GM21367 (cell line): ENCODE measurements at regions not wholly inside any gene's neighbourhood (a gene's known extent, or its start where the extent isn't known, plus 50 kb on each side); places are given as distances from the start of the nearest gene placed in this dataset.

Experiments
- ATAC-seq: cut with Tn5 transposase; IDR thresholded peaks from one replicate; pipeline ENCODE4 v1.9.1; 2021; ENCODE audit not compliant: unreplicated experiment

DNA sequence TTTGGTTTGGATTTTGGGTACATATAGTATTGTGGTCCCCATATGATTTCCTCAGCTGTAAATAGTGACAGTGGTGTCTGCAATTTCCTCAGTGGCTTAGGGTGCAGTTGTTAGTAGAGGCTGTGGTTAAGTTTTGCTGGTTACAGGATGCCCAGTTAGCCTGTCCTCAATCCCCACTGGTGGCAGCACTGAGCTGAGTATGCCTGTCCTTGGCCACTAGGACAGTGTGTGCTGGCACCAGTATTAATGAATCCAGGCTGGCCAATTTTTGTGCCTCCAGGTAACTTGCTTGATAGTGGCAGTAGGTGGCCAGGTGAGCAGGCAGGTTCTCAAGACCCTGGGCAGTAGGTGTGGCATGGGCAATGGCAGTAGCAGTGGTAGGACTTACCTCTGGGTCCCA is 973.1 kb downstream of the TMEM182 start:
- no peak for ATAC-seq

DNA sequence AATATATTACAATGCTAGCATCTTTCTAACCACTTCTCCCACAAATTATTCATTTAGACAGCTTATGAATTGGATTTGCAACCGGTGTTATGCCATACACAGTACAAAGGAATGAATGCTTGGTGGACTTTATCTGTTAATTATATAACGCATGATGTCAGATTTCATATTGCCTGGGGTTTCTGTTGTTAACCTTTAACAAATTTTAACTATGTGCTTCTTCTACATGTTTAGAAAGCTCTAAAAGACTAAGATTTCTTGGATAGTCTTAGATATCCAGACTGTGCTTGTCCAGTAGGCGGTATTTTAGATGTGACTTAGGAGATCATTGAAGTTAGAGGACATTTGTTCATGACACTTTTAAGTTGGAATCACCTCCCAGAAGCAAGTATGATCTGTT is 976.3 kb downstream of the TMEM182 start:
- no peak for ATAC-seq

DNA sequence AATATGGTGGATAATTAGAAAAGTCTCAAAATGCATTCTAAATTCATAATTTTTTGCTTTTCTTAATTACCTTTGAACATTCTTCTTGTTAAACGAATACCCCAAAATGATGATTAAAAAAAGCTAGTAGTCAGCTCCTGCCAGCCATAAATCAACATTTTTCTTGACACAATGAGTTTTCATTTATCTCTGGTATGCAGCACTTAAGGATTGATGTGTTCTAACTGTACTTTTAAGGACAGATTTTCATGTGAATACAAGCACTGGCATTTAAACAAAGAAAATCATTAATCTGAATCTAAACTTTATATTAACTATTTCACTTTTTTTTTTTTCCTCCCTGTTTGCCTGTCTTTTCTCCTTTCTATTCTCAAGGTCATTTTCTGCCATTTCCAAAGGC is 976.8 kb downstream of the TMEM182 start:
- no peak for ATAC-seq

DNA sequence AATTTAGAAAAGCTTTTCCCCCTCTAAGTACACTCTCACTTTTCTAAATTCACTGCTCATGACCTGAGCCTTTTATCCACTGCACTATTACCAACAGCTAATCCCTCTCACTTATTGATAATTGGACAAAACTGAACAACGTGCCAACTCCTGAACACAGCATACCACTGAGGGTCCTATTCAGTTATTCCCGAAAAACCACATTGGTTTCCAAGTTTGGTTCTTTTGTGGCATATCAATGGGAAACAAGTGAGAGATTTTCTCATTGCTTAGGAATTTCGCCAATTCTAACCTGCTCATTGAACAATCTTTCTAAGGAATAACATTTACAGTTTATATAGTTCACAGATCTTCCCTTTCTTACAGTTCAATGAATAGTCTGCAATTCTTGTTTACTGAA is 977.4 kb downstream of the TMEM182 start:
- no peak for ATAC-seq

DNA sequence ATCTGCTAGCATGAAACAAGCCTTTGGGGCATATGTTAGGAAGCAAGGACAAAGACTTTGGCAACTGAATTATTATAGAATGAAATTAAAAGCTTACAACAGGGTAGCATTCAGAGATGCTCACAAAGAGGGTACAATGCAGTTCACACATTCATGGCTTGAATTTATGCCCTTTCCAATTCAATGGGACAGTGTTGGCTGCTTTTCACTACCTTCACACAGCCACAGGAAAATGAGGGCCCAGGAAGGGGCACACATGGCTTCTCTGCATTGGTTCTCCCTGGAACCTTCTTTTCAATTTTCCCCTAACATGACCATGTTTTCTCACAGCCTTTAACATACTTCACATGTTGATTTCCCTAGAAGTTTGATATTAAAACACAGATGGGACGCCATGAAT is 978.1 kb downstream of the TMEM182 start:
- no peak for ATAC-seq

DNA sequence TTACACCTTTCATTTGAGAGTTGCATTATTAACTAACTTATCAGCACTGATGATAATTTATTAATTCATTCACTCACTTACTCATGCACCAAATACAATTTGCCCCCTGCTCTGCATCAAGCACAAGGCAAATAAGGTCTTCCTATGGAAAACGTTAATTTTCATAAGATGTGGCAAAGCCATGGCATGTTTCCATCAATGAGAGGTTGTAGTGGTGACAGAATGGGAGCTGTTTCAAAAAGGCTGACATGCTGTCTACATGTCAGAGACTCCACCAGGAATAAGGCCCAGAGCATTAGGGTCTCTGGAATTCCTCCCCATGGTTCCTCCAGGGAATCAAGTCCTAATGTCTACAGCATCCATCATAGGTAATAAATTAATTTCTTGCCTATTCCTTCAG is 978.8 kb downstream of the TMEM182 start:
- no peak for ATAC-seq

DNA sequence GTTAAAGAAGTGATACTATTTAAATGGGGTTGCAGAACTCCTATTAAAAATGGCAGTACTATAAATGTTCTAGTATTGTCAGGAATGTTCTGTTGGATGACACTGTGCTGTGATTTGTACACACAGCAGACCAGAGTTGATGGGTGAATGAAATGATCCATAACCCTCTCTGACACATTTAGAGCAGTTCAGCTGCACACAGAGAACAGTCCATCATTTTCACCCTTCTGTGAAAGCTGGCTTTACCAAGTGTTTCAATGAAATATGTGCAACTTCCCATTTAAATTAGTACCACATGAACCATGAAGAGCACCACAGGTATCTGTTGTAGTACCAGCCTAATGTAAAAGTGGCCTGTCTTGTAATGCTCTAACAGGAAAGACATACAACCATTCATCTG is 981.4 kb downstream of the TMEM182 start:
- ATAC-seq, result no peak

DNA sequence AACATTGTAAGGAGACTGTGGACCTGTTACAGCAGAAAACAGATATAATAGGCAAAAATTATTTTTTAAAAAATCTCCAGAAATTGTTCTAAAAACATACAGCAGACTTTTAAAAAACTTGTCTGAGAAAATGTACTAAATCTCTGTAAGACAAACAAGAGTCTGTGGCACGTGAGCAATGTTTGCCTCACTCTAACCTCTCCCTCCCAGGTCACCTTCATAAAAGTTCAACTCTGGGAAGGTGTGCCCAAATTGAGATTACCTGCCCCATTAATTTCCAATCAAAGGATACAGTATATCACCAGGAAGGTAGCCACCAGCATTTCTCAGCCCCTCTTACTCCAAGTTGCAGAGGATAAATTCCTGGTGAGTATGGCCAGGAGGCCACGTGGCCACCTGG is 992.7 kb downstream of the TMEM182 start:
- no peak for ATAC-seq

DNA sequence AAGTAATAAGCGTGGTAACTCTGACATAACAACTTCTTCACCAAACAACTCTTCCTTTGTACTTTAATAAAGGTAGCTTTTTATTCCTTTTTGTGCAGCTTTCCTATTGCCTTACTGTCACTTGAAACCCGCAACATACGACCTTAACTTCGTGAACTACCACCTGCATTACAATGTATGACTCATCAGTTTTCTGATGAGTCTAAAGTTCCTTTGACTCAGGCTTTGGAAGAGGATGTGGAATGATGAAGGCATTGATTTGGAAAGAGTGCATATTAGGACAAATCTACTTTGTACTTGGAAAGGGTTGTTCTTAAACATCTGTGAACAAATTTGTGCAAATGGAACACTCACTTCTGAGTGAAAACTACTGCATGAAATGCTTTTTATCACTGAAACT is 1012.1 kb downstream of the TMEM182 start:
- ATAC-seq, result no peak

DNA sequence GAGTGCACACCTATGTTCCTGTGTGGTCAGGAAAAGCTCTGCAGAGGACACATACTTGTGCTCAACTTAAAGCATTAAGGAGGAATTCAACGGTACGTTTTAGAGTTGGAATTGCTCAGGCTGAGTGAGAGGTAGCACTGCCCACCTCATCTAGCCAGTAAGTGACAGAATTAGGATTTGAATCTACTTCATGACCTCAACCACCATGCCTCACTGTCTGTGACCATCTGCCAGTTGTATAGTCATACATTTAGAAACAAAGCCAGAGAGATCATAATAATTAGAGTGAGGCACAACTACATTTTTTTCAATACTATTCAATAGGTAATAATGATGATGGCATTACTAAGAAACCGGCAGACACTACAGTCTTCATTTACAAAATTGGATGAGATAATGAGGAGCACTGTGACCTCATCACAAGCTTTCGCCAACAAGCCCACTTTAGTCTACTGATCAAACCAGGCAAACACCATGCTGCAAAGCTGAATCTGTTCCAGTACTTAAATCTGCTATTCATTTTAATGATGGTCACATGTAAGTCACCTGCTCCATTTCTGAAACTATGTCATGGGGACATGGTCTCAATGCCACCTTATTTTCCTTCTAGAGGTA is 1018.4 kb downstream of the TMEM182 start:
- ATAC-seq, result no peak

DNA sequence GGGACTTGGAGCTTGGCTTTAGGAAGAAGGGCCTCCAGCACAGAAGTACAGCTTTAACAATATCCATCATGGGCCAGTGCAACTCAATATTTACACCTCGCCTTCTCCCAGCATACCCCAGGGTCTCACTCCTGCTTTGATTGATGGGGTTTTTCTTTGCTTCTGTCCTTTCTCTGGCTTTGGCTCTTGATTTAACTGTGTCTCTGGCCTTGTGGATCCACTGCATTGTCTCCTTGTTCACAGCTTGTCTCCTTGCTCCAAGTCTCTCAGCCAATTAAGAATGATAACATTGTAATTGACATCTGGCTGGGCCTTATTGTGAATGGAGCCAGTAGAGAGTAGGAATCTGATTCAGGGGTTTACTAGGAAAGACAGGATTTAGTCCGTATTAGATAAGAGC is 1019.5 kb downstream of the TMEM182 start:
- no peak for ATAC-seq

DNA sequence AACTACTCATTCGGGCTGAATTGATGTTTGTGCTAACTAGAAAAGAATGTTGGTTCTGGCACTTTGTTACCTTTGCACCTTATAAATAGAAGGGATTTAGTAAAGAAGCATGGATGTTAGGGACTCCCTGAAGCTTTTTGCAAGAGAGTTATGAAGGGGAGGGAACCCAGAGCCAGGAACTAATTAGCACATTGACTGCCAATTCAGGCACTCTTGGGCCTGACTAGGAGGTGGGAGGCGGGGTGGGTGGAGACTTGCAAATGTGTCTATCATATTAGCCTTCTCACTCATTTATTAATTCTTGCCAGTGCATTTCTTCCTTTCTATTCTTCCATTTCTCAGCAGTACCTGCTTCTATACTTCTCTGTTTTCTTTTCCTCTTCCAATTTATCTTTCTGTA is 1022.4 kb downstream of the TMEM182 start:
- no peak for ATAC-seq

DNA sequence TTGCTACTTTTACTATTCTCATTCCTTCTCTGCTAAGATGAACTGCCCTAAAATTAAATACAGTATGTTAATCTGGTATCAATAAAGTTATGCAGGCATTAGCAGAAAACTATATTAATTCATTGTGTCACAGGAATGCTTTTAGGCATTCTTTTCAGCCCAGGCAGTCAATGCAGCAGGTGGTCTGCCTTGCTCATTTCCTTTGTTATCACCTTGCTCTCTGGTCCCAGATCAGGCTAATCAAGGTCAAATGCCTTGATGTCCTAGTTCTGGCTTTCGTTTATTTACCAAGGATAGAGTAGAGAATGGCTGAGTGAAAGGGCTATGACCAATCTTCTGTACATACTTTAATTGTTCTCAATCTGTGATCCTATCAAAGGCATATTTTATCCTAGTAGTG is 1023.6 kb downstream of the TMEM182 start:
- ATAC-seq, result no peak

DNA sequence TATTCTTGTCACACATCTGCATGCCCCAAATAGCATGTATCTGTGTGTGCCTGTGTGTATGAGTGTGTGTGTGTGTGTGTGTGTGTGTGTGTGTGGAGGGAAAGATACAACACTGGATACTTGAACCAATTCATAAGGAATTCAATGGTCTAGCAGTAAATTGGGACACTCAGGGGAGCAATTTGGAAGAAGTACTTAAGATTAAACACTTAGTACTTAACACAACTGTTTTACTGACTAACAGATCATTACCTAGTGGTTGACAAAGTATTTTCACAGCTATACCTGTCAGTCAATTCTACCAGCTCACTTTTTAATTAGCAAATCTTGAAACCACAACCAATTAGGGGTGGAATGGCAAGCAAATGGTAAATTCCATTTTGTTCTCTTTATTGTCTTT is 1024.1 kb downstream of the TMEM182 start:
- ATAC-seq, result no peak

DNA sequence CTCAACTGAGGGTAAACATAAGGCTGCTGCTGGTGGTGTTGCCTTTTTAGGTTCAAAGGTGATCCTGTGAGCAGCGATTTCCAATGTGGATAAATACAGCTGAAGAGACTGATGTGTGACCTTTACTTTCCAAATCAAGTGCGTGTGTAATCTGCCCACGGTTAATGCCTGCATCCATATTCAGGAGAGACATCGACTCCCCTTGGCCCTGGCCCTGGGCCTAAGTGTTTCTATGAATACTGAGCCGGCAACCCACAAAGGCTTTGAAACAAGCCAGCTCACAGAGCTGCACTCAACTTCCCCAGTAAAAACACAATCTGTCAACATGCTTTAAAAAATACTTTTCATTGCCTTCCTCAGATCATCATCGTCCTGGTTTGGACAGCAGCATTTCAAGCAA is 1026.6 kb downstream of the TMEM182 start:
- ATAC-seq, result no peak

DNA sequence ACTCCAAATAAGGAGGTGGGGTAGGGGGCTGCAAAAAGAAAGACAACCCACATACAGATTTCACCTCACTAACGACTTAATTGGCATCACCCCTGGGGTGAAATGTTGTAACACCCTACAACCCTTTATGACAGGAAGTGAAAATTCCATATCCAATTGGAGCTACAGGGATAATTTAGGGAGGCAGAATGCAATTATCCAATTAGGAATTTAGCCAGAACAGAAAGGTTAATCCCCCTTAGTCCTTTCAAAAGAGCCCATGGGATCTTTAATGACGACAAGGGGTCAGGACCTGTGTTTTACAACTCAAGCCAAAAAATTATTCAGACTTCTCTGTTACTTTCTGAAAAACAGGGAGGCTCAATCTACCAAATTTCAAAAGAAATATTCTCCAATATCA is 1027.1 kb downstream of the TMEM182 start:
- ATAC-seq, result no peak

DNA sequence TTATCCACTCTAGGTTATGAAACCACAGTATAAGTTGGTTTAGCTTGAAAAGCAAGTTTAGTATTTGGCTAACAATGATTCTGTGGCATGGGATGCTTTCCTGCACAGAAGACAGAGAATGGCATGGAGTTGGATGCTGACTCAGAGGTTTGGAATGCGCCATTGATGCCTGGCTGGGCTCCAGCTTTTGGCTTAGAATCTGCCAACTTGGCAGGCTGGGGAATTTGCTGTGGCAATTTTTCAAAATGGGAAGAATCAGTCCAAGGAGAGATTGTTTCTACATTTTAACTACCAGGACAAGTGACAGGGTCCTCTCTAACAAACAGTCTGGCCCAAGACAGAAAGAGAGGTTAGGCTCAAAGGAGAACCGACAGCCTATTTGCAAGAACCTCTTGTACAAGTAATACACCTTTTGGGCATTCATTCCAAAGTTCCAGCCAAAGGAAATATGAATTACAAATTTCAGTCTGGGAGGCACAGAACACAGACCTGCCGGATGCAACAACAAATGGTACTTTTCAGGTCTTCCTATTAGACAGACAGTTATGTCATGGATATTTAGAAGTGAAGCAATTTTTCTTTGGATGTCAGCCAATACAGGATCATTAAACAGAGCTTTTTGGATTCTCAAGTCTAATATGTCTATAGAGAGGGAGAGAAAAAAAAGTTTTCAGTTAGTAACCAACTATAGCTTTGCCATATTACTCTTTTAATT is 1027.7 kb downstream of the TMEM182 start:
- no peak for ATAC-seq

DNA sequence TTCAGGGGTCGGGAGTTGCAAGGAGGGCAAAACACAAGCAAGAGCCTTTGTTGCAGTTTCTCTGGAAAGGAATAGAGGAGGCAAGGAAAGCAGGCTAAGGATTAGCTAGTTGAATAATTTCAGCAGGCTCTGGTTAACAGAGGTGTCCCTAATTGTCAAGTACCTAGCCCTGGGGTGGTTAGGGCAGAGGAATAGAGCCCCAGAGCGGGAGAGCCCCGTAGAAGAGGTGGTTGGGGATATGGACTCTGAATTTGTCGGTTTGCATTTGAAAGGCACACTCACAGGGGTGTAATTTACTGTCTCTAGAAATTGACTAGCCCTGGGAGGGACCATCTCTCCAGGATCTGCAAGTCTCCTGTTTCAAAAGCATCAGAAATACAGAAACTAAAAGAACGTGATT is 1030.2 kb downstream of the TMEM182 start:
- no peak for ATAC-seq

DNA sequence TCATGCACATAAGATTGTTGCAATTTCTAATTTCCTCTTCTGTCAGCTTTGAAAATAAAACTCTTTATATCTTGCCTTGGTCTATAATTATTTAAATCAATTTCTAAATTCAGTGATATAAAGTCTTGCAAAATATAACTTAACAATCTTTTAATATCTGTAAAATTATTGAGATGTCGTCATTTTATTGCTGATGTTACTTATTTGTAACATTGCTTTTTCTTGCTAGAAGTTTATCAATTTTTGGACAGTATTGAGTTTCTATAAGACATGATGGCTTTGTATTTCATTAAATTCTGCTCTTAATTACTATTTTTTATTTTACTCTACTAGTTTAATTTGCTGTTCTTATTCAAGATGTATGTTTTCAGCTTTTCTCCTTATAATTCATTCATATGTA is 1036.5 kb downstream of the TMEM182 start:
- no peak for ATAC-seq

DNA sequence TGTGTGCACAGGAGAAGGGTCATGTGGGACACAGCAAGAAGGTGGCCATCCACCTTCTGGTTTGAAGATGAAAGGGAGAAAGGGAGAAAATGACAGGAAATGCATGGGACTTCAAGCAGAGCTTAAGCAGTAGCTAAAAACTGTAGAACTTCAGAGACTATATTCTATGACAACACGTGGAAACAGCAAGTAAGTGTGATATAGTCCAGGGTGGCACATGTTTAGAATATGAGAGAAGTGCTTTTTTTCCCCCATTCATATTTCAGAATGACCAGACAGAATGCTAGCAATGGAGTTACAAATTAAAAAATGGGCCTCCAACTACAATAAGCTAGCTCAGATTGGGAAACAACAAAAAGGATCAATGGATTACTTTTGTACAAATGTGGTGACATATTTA is 1042.2 kb downstream of the TMEM182 start:
- ATAC-seq, result no peak

DNA sequence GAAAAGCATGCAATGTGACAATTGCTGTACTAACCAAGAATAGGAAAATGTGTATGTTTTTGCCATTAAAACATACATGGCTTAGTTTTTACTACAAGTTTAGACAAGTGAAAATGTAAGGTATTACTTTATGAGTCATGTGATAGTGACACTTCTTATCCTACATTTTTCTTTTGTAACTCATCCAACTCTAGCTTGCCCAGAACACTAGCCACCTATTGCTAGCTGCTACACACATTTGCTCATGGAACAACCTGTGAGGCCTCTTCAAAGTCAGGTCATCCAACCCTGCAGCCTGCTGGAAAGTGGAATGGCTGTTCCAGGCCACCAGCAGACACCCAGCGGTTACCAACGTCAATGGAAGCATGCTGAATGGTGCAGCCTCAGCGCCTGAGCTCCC is 1043.9 kb downstream of the TMEM182 start:
- ATAC-seq, result no peak

DNA sequence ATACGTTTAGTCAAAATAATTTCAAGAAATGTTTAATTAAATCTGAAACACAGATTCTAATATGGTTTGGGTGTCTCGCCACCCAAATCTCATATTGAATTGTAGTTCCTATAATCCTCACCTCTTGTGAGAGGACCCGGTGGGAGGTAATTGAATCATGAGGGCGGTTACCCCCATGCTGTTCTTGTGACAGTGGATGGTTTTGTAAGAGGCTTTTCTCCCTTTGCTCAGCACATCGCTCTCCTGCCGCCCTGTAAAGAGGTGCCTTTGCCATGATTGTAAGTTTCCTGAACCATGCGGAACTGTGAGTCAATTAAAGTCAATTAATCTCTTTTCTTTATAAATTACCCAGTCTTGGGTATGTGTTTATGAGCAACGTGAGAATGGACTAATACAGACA is 1045.1 kb upstream of the POU3F3 start:
- ATAC-seq, result no peak

DNA sequence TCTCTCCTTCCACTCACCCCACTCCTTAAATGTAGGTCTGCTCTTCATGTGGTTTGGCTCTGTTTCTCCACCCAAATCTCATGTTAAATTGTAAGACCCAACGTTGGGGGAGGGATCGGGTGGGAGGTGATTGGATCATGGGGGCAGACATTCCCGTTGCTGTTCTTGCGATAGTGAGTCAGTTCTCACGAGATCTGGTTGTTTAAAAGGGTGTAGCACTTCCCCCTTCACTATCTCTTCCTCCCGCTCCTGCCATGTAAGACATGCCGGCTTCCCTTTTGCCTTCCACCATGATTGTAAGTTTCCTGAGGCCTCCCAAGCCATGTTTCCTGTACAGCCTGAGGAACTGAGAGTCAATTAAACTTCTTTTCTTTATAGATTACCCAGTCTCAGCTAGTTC is 1044.5 kb upstream of the POU3F3 start:
- no peak for ATAC-seq
